Hepatocyte (in vitro differentiated cells): ENCODE measurements at regions not wholly inside any gene's neighbourhood (a gene's known extent, or its start where the extent isn't known, plus 50 kb on each side); places are given as distances from the start of the nearest gene placed in this dataset.

Source experiments
- EZH2 ChIP-seq: fragments of 200-600 bp; sonication (generic); IDR thresholded peaks from 2 replicates; pipeline ENCODE4 v1.6.1; 2016; ENCODE audit warnings: antibody characterized with exemption, mild to moderate bottlenecking, borderline replicate concordance
- EZH2phosphoT487 ChIP-seq: fragments of 200-600 bp; sonication (generic); IDR thresholded peaks from one replicate; pipeline ENCODE4 v1.6.1; 2018; ENCODE audit warnings: antibody characterized with exemption, mild to moderate bottlenecking, low read depth, moderate library complexity; ENCODE audit not compliant: unreplicated experiment, severe bottlenecking
- TF ChIP-seq, protein P1 (sequence below): fragments of 200-600 bp; sonication (generic); IDR thresholded peaks from 2 replicates; pipeline ENCODE4 v1.5.1; 2016; ENCODE audit warnings: antibody characterized with exemption, mild to moderate bottlenecking; ENCODE audit not compliant: poor library complexity

DNA sequence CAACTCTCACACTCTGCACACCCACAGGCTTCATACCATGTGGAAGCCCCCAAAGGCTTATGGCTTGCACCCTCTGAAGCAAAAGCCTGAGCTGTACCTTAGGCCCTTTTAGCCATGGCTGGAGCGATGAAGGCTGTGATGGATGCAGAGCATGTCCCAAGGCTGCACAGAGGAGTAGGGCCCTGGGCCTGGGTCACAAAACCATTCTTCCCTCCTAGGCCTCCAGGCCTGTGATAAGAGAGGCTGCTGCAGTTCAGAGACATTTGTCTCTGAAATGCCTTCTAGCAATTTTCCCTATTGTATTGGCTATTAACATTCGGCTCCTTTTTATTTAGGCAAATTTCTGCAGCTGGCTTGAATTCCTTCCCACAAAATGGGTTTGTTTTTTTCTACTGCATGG is 1707.7 kb downstream of the MRPL39 start:
- TF ChIP-seq, protein P1, sequence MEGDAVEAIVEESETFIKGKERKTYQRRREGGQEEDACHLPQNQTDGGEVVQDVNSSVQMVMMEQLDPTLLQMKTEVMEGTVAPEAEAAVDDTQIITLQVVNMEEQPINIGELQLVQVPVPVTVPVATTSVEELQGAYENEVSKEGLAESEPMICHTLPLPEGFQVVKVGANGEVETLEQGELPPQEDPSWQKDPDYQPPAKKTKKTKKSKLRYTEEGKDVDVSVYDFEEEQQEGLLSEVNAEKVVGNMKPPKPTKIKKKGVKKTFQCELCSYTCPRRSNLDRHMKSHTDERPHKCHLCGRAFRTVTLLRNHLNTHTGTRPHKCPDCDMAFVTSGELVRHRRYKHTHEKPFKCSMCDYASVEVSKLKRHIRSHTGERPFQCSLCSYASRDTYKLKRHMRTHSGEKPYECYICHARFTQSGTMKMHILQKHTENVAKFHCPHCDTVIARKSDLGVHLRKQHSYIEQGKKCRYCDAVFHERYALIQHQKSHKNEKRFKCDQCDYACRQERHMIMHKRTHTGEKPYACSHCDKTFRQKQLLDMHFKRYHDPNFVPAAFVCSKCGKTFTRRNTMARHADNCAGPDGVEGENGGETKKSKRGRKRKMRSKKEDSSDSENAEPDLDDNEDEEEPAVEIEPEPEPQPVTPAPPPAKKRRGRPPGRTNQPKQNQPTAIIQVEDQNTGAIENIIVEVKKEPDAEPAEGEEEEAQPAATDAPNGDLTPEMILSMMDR = no peak
- TF ChIP-seq EZH2 = no peak
- no peak for TF ChIP-seq EZH2phosphoT487
